Upper lobe of left lung (tissue), 4 donors: ENCODE measurements at regions not wholly inside any gene's neighbourhood (a gene's known extent, or its start where the extent isn't known, plus 50 kb on each side); places are given as distances from the start of the nearest gene placed in this dataset.

Experiments
- CTCF ChIP-seq, 6 experiments: fragments of 450-650 bp in 4 of 6; fragments of 200-600 bp in 2 of 6; sonication (generic) in 2 of 6; IDR thresholded peaks; one replicate each; pipeline ENCODE4 v1.5.1; 2016 to 2019; ENCODE audit warnings: antibody characterized with exemption in 6 of 6
- EP300 ChIP-seq, 4 donors: sonication (generic); formaldehyde crosslinking; IDR thresholded peaks; one replicate each; pipeline ENCODE4 v1.5.1; 2017; ENCODE audit warnings: antibody characterized with exemption in 4 of 4, control low read depth in 2 of 4
- POLR2AphosphoS5 ChIP-seq, 2 donors: sonication (generic); formaldehyde crosslinking; IDR thresholded peaks; one replicate each; pipeline ENCODE4 v1.5.1; 2017; ENCODE audit warnings: antibody characterized with exemption in 2 of 2

GRCh38 chr1:234687011-234687410 lies 77.0 kb upstream of the IRF2BP2 start:
- no peak for TF ChIP-seq CTCF (IDR thresholded peaks at IDR 0.05)
- TF ChIP-seq POLR2AphosphoS5 (IDR thresholded peaks at IDR 0.05), result no peak
- TF ChIP-seq EP300 (IDR thresholded peaks at IDR 0.05), result no peak
